K562 (cell line): ENCODE measurements at regions not wholly inside any gene's neighbourhood (a gene's known extent, or its start where the extent isn't known, plus 50 kb on each side); places are given as distances from the start of the nearest gene placed in this dataset.

ENCODE experiments used
- CEBPB ChIP-seq: fragments of 450-650 bp; IDR thresholded peaks from 2 replicates; pipeline ENCODE4 v1.6.1; 2016; ENCODE audit warnings: missing genetic modification characterization, missing compliant biosample characterization
- EGR1 ChIP-seq: fragments of 450-650 bp; conservative IDR thresholded peaks from 2 replicates; pipeline ENCODE4 v1.6.1; 2017; ENCODE audit warnings: mild to moderate bottlenecking
- EP300 ChIP-seq: IDR thresholded peaks from 2 replicates; pipeline ENCODE4 v1.6.1; 2012; ENCODE audit warnings: low read length, improper control_type of control experiment
- EP400 ChIP-seq: fragments of 450-650 bp; IDR thresholded peaks from 2 replicates; pipeline ENCODE4 v1.6.1; 2017; ENCODE audit warnings: antibody characterized with exemption, mild to moderate bottlenecking, moderate library complexity
- EZH2 ChIP-seq: IDR thresholded peaks from 2 replicates; pipeline ENCODE4 v1.6.1; 2012; ENCODE audit warnings: low read depth, mild to moderate bottlenecking, inconsistent platforms, low read length, borderline replicate concordance
- FOXK2 ChIP-seq, 2 experiments: fragments of 450-650 bp; IDR thresholded peaks in 1 of 2; conservative IDR thresholded peaks in 1 of 2; 2 replicates each; pipeline ENCODE4 v1.6.1; 2016; ENCODE audit warnings: low read depth in 2 of 2, mild to moderate bottlenecking in 1 of 2
- YY1 ChIP-seq, 3 experiments: IDR thresholded peaks; 2 replicates each; pipeline ENCODE4 v1.6.1; 2011; ENCODE audit warnings: low read length in 2 of 3, mild to moderate bottlenecking in 2 of 3, moderate library complexity in 2 of 3, borderline replicate concordance in 1 of 3, control low read depth in 1 of 3, low read depth in 1 of 3; ENCODE audit not compliant: insufficient read depth in 3 of 3, insufficient replicate concordance in 2 of 3, control insufficient read depth in 1 of 3, insufficient read length in 1 of 3; ENCODE audit errors: extremely low read depth in 1 of 3
- ZNF3 ChIP-seq: fragments of 250-450 bp; sonication (Bioruptor Pico); IDR thresholded peaks from 2 replicates; pipeline ENCODE4 v1.5.0; 2021; ENCODE audit warnings: mild to moderate bottlenecking, moderate library complexity
- TF ChIP-seq, protein P1 (sequence below), 3 experiments: IDR thresholded peaks in 2 of 3; conservative IDR thresholded peaks in 1 of 3; 2 replicates each; pipeline ENCODE4 v1.5.1; 2011 to 2012; ENCODE audit warnings: low read length in 3 of 3, mild to moderate bottlenecking in 3 of 3, control low read depth in 2 of 3, improper control_type of control experiment in 1 of 3, inconsistent platforms in 1 of 3, low read depth in 1 of 3, mixed read lengths in 1 of 3, moderate library complexity in 1 of 3; ENCODE audit not compliant: insufficient read depth in 2 of 3
- TF ChIP-seq, protein P2 (sequence below): fragments of 450-650 bp; IDR thresholded peaks from 2 replicates; pipeline ENCODE4 v1.6.1; 2018; ENCODE audit not compliant: partially characterized antibody

DNA sequence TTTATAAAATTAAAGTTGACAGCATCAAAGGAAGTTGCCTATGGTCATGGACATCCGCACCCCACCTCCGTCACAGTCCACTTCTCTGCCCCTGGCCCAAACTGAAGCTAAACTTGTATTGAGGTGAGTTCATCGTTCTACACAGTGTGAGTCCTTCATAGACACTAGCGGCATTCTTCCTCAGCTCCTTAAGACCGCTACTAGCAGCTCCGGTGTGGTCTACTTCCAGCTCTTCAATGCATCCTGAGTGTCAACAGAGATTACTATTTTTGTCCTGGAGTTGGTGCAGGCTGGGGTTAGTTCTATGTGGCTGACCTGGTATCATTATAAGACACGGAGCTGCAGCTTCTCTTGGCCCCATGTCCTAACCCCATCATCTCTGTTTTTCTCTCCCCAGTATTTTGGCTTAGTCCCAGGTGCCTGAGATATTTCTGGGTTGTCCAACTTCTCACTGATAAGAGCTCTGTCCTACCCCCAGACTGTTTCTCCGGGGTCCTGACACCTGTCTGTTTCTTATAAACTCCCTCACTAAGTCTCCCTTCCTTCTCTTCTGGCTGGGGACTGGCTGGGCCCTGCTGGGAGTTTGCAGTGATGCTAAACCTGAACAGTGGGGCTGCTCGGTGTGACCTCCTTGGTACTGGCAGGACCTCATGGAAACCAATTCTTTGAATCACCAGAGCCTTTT, 169.2 kb upstream of the ATP10A start:
- no peak for TF ChIP-seq EP300
- TF ChIP-seq FOXK2 (conservative IDR thresholded peaks at IDR 0.05 in 1 of 2, IDR thresholded peaks at IDR 0.05 in 1 of 2; ENCODE audit: low read depth in 2 of 2) = no peak
- TF ChIP-seq, protein P1, sequence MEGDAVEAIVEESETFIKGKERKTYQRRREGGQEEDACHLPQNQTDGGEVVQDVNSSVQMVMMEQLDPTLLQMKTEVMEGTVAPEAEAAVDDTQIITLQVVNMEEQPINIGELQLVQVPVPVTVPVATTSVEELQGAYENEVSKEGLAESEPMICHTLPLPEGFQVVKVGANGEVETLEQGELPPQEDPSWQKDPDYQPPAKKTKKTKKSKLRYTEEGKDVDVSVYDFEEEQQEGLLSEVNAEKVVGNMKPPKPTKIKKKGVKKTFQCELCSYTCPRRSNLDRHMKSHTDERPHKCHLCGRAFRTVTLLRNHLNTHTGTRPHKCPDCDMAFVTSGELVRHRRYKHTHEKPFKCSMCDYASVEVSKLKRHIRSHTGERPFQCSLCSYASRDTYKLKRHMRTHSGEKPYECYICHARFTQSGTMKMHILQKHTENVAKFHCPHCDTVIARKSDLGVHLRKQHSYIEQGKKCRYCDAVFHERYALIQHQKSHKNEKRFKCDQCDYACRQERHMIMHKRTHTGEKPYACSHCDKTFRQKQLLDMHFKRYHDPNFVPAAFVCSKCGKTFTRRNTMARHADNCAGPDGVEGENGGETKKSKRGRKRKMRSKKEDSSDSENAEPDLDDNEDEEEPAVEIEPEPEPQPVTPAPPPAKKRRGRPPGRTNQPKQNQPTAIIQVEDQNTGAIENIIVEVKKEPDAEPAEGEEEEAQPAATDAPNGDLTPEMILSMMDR (IDR thresholded peaks at IDR 0.05 in 2 of 3, conservative IDR thresholded peaks at IDR 0.05 in 1 of 3; ENCODE audit: insufficient read depth in 2 of 3, low read depth in 1 of 3, low read length in 3 of 3) = no peak
- TF ChIP-seq EP400 = no peak
- TF ChIP-seq EGR1 = no peak
- TF ChIP-seq EZH2 = no peak
- no peak for TF ChIP-seq ZNF3
- TF ChIP-seq CEBPB (tag) = no peak
- TF ChIP-seq, protein P2, sequence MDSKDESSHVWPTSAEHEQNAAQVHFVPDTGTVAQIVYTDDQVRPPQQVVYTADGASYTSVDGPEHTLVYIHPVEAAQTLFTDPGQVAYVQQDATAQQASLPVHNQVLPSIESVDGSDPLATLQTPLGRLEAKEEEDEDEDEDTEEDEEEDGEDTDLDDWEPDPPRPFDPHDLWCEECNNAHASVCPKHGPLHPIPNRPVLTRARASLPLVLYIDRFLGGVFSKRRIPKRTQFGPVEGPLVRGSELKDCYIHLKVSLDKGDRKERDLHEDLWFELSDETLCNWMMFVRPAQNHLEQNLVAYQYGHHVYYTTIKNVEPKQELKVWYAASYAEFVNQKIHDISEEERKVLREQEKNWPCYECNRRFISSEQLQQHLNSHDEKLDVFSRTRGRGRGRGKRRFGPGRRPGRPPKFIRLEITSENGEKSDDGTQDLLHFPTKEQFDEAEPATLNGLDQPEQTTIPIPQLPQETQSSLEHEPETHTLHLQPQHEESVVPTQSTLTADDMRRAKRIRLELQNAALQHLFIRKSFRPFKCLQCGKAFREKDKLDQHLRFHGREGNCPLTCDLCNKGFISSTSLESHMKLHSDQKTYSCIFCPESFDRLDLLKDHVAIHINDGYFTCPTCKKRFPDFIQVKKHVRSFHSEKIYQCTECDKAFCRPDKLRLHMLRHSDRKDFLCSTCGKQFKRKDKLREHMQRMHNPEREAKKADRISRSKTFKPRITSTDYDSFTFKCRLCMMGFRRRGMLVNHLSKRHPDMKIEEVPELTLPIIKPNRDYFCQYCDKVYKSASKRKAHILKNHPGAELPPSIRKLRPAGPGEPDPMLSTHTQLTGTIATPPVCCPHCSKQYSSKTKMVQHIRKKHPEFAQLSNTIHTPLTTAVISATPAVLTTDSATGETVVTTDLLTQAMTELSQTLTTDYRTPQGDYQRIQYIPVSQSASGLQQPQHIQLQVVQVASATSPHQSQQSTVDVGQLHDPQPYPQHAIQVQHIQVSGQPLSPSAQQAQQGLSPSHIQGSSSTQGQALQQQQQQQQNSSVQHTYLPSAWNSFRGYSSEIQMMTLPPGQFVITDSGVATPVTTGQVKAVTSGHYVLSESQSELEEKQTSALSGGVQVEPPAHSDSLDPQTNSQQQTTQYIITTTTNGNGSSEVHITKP = no peak
- no peak for TF ChIP-seq YY1 (IDR thresholded peaks at IDR 0.05; ENCODE audit: borderline replicate concordance in 1 of 3, control insufficient read depth in 1 of 3, extremely low read depth in 1 of 3, insufficient read depth in 3 of 3, insufficient read length in 1 of 3, insufficient replicate concordance in 2 of 3, low read depth in 1 of 3, low read length in 2 of 3)
